Liver (tissue), 8 donors: ENCODE measurements at regions not wholly inside any gene's neighbourhood (a gene's known extent, or its start where the extent isn't known, plus 50 kb on each side); places are given as distances from the start of the nearest gene placed in this dataset.

ENCODE experiments used
- DNase-seq: peaks from one replicate; pipeline ENCODE4 v3.0.0-alpha.2; 2017; ENCODE audit warnings: low spot score
- H3K27ac ChIP-seq, 2 donors: one replicate each; pipeline ENCODE4 v1.7.0; 2013; ENCODE audit warnings: inconsistent platforms in 2 of 2, low read length in 2 of 2, control low read depth in 1 of 2, low read depth in 1 of 2, mild to moderate bottlenecking in 1 of 2
- H3K27me3 ChIP-seq, 4 donors: one replicate each; pipeline versions ENCODE4 v1.6.1 to v1.7.0; 2013; ENCODE audit warnings: low read length in 3 of 4, inconsistent platforms in 1 of 4, mild to moderate bottlenecking in 1 of 4, moderate library complexity in 1 of 4; ENCODE audit not compliant: control insufficient read depth in 4 of 4, insufficient read depth in 4 of 4
- H3K36me3 ChIP-seq, 4 donors: one replicate each; pipeline versions ENCODE4 v1.6.1 to v1.7.0; 2013; ENCODE audit warnings: low read length in 3 of 4, mild to moderate bottlenecking in 3 of 4, low read depth in 1 of 4, moderate library complexity in 1 of 4; ENCODE audit not compliant: control insufficient read depth in 4 of 4, insufficient read depth in 3 of 4
- H3K4me1 ChIP-seq, 4 donors: one replicate each; pipeline versions ENCODE4 v1.6.1 to v1.7.0; 2013; ENCODE audit warnings: low read length in 3 of 4, mild to moderate bottlenecking in 3 of 4, moderate library complexity in 1 of 4; ENCODE audit not compliant: control insufficient read depth in 4 of 4, insufficient read depth in 4 of 4
- H3K4me3 ChIP-seq, 3 donors: one replicate each; pipeline versions ENCODE4 v1.6.1 to v1.7.0; 2013; ENCODE audit warnings: low read length in 3 of 3, control low read depth in 1 of 3, low read depth in 1 of 3, mild to moderate bottlenecking in 1 of 3
- H3K9ac ChIP-seq, 2 donors: one replicate each; pipeline ENCODE4 v1.7.0; 2013; ENCODE audit warnings: low read length in 2 of 2, mild to moderate bottlenecking in 2 of 2, moderate library complexity in 2 of 2, control low read depth in 1 of 2, low read depth in 1 of 2
- H3K9me3 ChIP-seq, 4 donors: one replicate each; pipeline versions ENCODE4 v1.6.1 to v1.7.0; 2013; ENCODE audit warnings: low read length in 3 of 4; ENCODE audit not compliant: control insufficient read depth in 4 of 4
- EGR1 ChIP-seq, 2 donors: IDR thresholded peaks; 2 replicates each; pipeline ENCODE4 v1.6.1; 2016 to 2018; ENCODE audit warnings: antibody characterized with exemption in 2 of 2, low read depth in 2 of 2
- FOXA1 ChIP-seq: IDR thresholded peaks from 2 replicates; pipeline ENCODE4 v1.6.1; 2016; ENCODE audit warnings: antibody characterized with exemption
- FOXA2 ChIP-seq: IDR thresholded peaks from 2 replicates; pipeline ENCODE4 v1.6.1; 2016; ENCODE audit warnings: antibody characterized with exemption
- GABPA ChIP-seq, 2 donors: IDR thresholded peaks in 1 of 2; conservative IDR thresholded peaks in 1 of 2; 2 replicates each; pipeline ENCODE4 v1.6.1; 2016; ENCODE audit warnings: antibody characterized with exemption in 2 of 2, mild to moderate bottlenecking in 1 of 2, moderate library complexity in 1 of 2
- HNF4A ChIP-seq, 2 donors: conservative IDR thresholded peaks; 2 replicates each; pipeline ENCODE4 v1.6.1; 2016; ENCODE audit warnings: antibody characterized with exemption in 2 of 2, mild to moderate bottlenecking in 2 of 2
- HNF4G ChIP-seq: IDR thresholded peaks from 2 replicates; pipeline ENCODE4 v1.6.1; 2016; ENCODE audit warnings: antibody characterized with exemption
- JUND ChIP-seq, 2 donors: IDR thresholded peaks; 2 replicates each; pipeline ENCODE4 v1.6.1; 2016; ENCODE audit warnings: antibody characterized with exemption in 2 of 2
- NR2F2 ChIP-seq: IDR thresholded peaks from 2 replicates; pipeline ENCODE4 v1.6.1; 2016; ENCODE audit warnings: antibody characterized with exemption
- RAD21 ChIP-seq, 2 donors: IDR thresholded peaks; 2 replicates each; pipeline ENCODE4 v1.6.1; 2016; ENCODE audit warnings: antibody characterized with exemption in 2 of 2, mild to moderate bottlenecking in 2 of 2
- RXRA ChIP-seq, 2 donors: IDR thresholded peaks; 2 replicates each; pipeline ENCODE4 v1.6.1; 2017 to 2018; ENCODE audit warnings: antibody characterized with exemption in 2 of 2, mild to moderate bottlenecking in 1 of 2
- SP1 ChIP-seq: IDR thresholded peaks from 2 replicates; pipeline ENCODE4 v1.6.1; 2018; ENCODE audit warnings: antibody characterized with exemption, mild to moderate bottlenecking
- TAF1 ChIP-seq: conservative IDR thresholded peaks from 2 replicates; pipeline ENCODE4 v1.6.1; 2016; ENCODE audit warnings: antibody characterized with exemption, mild to moderate bottlenecking
- YY1 ChIP-seq: IDR thresholded peaks from 2 replicates; pipeline ENCODE4 v1.6.1; 2016; ENCODE audit warnings: antibody characterized with exemption, mild to moderate bottlenecking
- WGBS: extraction: QIAGEN DNeasy Blood & Tissue Kit; methylation state at CpG from one replicate; pipeline ENCODE4 v1.1.7; 2013; 5-methylcytosine and 5-hydroxymethylcytosine counted together
- TF ChIP-seq, protein P1 (sequence below): IDR thresholded peaks from 2 replicates; pipeline ENCODE4 v1.6.1; 2016; ENCODE audit warnings: antibody characterized with exemption
- TF ChIP-seq, protein P2 (sequence below): IDR thresholded peaks from 2 replicates; pipeline ENCODE4 v1.6.1; 2016; ENCODE audit warnings: antibody characterized with exemption
- TF ChIP-seq, protein P3 (sequence below): IDR thresholded peaks from 2 replicates; pipeline ENCODE4 v1.6.1; 2016; ENCODE audit warnings: antibody characterized with exemption
- TF ChIP-seq, protein P4 (sequence below): fragments of 150-350 bp; IDR thresholded peaks from 2 replicates; pipeline ENCODE4 v1.5.1; 2017; ENCODE audit warnings: improper control_type of control experiment, low read depth, low read length; ENCODE audit not compliant: missing input control
- TF ChIP-seq, protein P5 (sequence below): IDR thresholded peaks from 2 replicates; pipeline ENCODE4 v1.6.1; 2016; ENCODE audit warnings: antibody characterized with exemption, mild to moderate bottlenecking
- donor health status: healthy.
- donor health status: healthy.
- donor health status: healthy.
- donor health status: healthy.
- donor health status: healthy.

DNA sequence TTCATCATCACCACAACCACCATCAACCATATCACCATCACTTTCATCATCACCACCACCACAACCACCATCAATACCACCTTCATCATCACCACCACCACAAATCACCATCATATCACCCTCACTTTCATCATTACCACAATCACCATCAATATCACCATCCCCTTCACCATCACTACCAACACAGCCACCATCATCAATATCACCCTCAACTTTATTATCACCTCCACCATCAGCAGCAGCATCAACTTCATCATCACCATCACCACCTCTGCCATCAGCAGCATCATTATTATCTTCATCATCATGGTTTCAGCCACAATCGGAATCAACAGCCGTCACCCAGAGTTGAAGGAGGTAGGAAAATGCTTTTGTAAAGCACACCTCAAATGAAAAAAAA, 225.7 kb upstream of the SULF2 start:
- H3K9me3 ChIP-seq = peaks cover 0 to 14% (median 7%) of the 10 kb centered on the region in 4 donors
- H3K27me3 ChIP-seq = no peaks in the 10 kb centered on the region
- no peak overlapping the region for H3K27ac ChIP-seq
- H3K4me3 ChIP-seq = no peak overlapping the region
- no peaks in the 10 kb centered on the region for H3K4me1 ChIP-seq
- DNase-seq = no peak
- H3K36me3 ChIP-seq = no peaks in the 10 kb centered on the region
- TF ChIP-seq HNF4G (no peak), YY1 (no peak), TAF1 (no peak), NR2F2 (no peak), SP1 (no peak), RAD21 (IDR thresholded peaks at IDR 0.05) (no peak), JUND (IDR thresholded peaks at IDR 0.05) (no peak), FOXA2 (no peak), GABPA (IDR thresholded peaks at IDR 0.05 in 1 of 2, conservative IDR thresholded peaks at IDR 0.05 in 1 of 2) (no peak), FOXA1 (no peak), HNF4A (conservative IDR thresholded peaks at IDR 0.05) (no peak), RXRA (IDR thresholded peaks at IDR 0.05) (no peak), EGR1 (IDR thresholded peaks at IDR 0.05; ENCODE audit: low read depth in 2 of 2) (no peak)
- TF ChIP-seq, protein P1, sequence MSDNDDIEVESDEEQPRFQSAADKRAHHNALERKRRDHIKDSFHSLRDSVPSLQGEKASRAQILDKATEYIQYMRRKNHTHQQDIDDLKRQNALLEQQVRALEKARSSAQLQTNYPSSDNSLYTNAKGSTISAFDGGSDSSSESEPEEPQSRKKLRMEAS = no peak
- TF ChIP-seq, protein P2, sequence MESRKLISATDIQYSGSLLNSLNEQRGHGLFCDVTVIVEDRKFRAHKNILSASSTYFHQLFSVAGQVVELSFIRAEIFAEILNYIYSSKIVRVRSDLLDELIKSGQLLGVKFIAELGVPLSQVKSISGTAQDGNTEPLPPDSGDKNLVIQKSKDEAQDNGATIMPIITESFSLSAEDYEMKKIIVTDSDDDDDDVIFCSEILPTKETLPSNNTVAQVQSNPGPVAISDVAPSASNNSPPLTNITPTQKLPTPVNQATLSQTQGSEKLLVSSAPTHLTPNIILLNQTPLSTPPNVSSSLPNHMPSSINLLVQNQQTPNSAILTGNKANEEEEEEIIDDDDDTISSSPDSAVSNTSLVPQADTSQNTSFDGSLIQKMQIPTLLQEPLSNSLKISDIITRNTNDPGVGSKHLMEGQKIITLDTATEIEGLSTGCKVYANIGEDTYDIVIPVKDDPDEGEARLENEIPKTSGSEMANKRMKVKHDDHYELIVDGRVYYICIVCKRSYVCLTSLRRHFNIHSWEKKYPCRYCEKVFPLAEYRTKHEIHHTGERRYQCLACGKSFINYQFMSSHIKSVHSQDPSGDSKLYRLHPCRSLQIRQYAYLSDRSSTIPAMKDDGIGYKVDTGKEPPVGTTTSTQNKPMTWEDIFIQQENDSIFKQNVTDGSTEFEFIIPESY = no peak
- TF ChIP-seq, protein P3, sequence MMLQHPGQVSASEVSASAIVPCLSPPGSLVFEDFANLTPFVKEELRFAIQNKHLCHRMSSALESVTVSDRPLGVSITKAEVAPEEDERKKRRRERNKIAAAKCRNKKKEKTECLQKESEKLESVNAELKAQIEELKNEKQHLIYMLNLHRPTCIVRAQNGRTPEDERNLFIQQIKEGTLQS = no peak
- TF ChIP-seq, protein P4, sequence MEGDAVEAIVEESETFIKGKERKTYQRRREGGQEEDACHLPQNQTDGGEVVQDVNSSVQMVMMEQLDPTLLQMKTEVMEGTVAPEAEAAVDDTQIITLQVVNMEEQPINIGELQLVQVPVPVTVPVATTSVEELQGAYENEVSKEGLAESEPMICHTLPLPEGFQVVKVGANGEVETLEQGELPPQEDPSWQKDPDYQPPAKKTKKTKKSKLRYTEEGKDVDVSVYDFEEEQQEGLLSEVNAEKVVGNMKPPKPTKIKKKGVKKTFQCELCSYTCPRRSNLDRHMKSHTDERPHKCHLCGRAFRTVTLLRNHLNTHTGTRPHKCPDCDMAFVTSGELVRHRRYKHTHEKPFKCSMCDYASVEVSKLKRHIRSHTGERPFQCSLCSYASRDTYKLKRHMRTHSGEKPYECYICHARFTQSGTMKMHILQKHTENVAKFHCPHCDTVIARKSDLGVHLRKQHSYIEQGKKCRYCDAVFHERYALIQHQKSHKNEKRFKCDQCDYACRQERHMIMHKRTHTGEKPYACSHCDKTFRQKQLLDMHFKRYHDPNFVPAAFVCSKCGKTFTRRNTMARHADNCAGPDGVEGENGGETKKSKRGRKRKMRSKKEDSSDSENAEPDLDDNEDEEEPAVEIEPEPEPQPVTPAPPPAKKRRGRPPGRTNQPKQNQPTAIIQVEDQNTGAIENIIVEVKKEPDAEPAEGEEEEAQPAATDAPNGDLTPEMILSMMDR = no peak
- TF ChIP-seq, protein P5, sequence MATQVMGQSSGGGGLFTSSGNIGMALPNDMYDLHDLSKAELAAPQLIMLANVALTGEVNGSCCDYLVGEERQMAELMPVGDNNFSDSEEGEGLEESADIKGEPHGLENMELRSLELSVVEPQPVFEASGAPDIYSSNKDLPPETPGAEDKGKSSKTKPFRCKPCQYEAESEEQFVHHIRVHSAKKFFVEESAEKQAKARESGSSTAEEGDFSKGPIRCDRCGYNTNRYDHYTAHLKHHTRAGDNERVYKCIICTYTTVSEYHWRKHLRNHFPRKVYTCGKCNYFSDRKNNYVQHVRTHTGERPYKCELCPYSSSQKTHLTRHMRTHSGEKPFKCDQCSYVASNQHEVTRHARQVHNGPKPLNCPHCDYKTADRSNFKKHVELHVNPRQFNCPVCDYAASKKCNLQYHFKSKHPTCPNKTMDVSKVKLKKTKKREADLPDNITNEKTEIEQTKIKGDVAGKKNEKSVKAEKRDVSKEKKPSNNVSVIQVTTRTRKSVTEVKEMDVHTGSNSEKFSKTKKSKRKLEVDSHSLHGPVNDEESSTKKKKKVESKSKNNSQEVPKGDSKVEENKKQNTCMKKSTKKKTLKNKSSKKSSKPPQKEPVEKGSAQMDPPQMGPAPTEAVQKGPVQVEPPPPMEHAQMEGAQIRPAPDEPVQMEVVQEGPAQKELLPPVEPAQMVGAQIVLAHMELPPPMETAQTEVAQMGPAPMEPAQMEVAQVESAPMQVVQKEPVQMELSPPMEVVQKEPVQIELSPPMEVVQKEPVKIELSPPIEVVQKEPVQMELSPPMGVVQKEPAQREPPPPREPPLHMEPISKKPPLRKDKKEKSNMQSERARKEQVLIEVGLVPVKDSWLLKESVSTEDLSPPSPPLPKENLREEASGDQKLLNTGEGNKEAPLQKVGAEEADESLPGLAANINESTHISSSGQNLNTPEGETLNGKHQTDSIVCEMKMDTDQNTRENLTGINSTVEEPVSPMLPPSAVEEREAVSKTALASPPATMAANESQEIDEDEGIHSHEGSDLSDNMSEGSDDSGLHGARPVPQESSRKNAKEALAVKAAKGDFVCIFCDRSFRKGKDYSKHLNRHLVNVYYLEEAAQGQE = no peak
- no peak overlapping the region for H3K9ac ChIP-seq
- 86% methylated on average over 2 of the region's 2 CpGs for WGBS
